B cell (primary cell): ENCODE measurements at regions not wholly inside any gene's neighbourhood (a gene's known extent, or its start where the extent isn't known, plus 50 kb on each side); places are given as distances from the start of the nearest gene placed in this dataset.

Experiments
- ATAC-seq: fragments of 200-7000 bp; cut with Tn5 transposase; one replicate; pipeline ENCODE4 v1.10.0; 2021; ENCODE audit warnings: low read depth, mild to moderate bottlenecking, moderate number of reproducible peaks, moderate library complexity
- CTCF ChIA-PET: fragments of 350-600 bp; sonication (Branson Sonifier 250); formaldehyde crosslinking; loops from one replicate; lab custom pipeline; 2021; ENCODE audit warnings: antibody characterized with exemption, inconsistent platforms; lab: Charles Lee
- POLR2A ChIA-PET: fragments of 350-600 bp; sonication (Branson Sonifier 250); formaldehyde crosslinking; loops from one replicate; lab custom pipeline; 2021; ENCODE audit warnings: antibody characterized with exemption; lab: Charles Lee
- DNase-seq: peaks from one replicate; pipeline ENCODE4 v3.0.0; 2013
- H2AFZ ChIP-seq: 2 replicates; pipeline ENCODE4 v1.6.1; 2012; ENCODE audit warnings: mild to moderate bottlenecking, low read depth, low read length; ENCODE audit not compliant: insufficient read depth, poor library complexity, severe bottlenecking
- H3K27ac ChIP-seq, 2 donors: 1 replicate in 1 of 2; 2 replicates in 1 of 2; pipeline ENCODE4 v1.5.1; 2012 to 2013; ENCODE audit warnings: low read length in 2 of 2, mild to moderate bottlenecking in 2 of 2, moderate library complexity in 1 of 2
- H3K27me3 ChIP-seq, 4 experiments: fragments of 200-600 bp in 1 of 4; sonication (generic) in 1 of 4; replicated peaks in 1 of 4; 1 replicate in 2 of 4; 2 replicates in 2 of 4; pipeline versions ENCODE4 v1.6.1 to v1.7.0; 2013 to 2016; ENCODE audit warnings: low read length in 3 of 4, mild to moderate bottlenecking in 2 of 4, mixed read lengths in 1 of 4, moderate library complexity in 1 of 4; ENCODE audit not compliant: insufficient read depth in 4 of 4, control insufficient read depth in 3 of 4; ENCODE audit errors: control extremely low read depth in 1 of 4
- H3K36me3 ChIP-seq, 2 experiments: replicated peaks in 1 of 2; 1 replicate in 1 of 2; 2 replicates in 1 of 2; pipeline versions ENCODE4 v1.6.1 to v1.7.1; 2013; ENCODE audit warnings: low read length in 1 of 2; ENCODE audit not compliant: insufficient read depth in 2 of 2, control insufficient read depth in 1 of 2; ENCODE audit errors: control extremely low read depth in 1 of 2, extremely low read depth in 1 of 2
- H3K4me1 ChIP-seq, 2 donors: fragments of 200-600 bp in 1 of 2; sonication (generic) in 1 of 2; 1 replicate in 1 of 2; 2 replicates in 1 of 2; pipeline versions ENCODE4 v1.5.1 to v1.6.1; 2013 to 2017; ENCODE audit warnings: low read length in 2 of 2; ENCODE audit not compliant: control insufficient read depth in 2 of 2, insufficient read depth in 2 of 2
- H3K4me2 ChIP-seq: replicated peaks from 2 replicates; pipeline ENCODE3; 2012; ENCODE audit warnings: mild to moderate bottlenecking, low read depth, low read length; ENCODE audit not compliant: poor library complexity, severe bottlenecking
- H3K4me3 ChIP-seq, 5 experiments: fragments of 200-600 bp in 1 of 5; sonication (generic) in 1 of 5; 1 replicate in 3 of 5; 2 replicates in 2 of 5; pipeline versions ENCODE4 v1.5.1 to v1.7.0; 2011 to 2016; ENCODE audit warnings: low read length in 4 of 5, mild to moderate bottlenecking in 4 of 5, low read depth in 2 of 5, control low read depth in 1 of 5, moderate library complexity in 1 of 5; ENCODE audit not compliant: insufficient read depth in 1 of 5; ENCODE audit errors: control extremely low read depth in 1 of 5, extremely low read depth in 1 of 5
- H3K79me2 ChIP-seq: fragments of 200-600 bp; sonication (generic); one replicate; pipeline ENCODE4 v1.6.0; 2016; ENCODE audit warnings: low read length; ENCODE audit not compliant: control insufficient read depth, insufficient read depth
- H3K9ac ChIP-seq: fragments of 200-600 bp; sonication (generic); 2 replicates; pipeline ENCODE4 v1.6.1; 2017; ENCODE audit warnings: mild to moderate bottlenecking, low read length, moderate library complexity
- H3K9me3 ChIP-seq, 3 donors: one replicate each; pipeline versions ENCODE4 v1.6.1 to v1.7.1; 2013; ENCODE audit warnings: low read length in 2 of 3; ENCODE audit not compliant: control insufficient read depth in 2 of 3, insufficient read depth in 1 of 3; ENCODE audit errors: control extremely low read depth in 1 of 3
- H4K20me1 ChIP-seq: 2 replicates; pipeline ENCODE4 v1.6.0; 2012; ENCODE audit warnings: mild to moderate bottlenecking, low read length; ENCODE audit not compliant: insufficient read depth, control insufficient read depth, poor library complexity, severe bottlenecking
- H3K27ac Mint-ChIP-seq: one replicate; pipeline ENCODE4 v1.8.0; 2021; ENCODE audit warnings: mixed read lengths
- H3K27me3 Mint-ChIP-seq: one replicate; pipeline ENCODE4 v1.8.0; 2021; ENCODE audit warnings: mixed read lengths
- H3K4me1 Mint-ChIP-seq: one replicate; pipeline ENCODE4 v1.8.0; 2021; ENCODE audit warnings: mixed read lengths
- H3K4me3 Mint-ChIP-seq: one replicate; pipeline ENCODE4 v1.8.0; 2021; ENCODE audit warnings: mixed read lengths
- H3K9me3 Mint-ChIP-seq: one replicate; pipeline ENCODE4 v1.8.0; 2022; ENCODE audit warnings: mixed read lengths; ENCODE audit not compliant: insufficient read depth
- CTCF ChIP-seq: fragments of 200-600 bp; IDR thresholded peaks from one replicate; pipeline ENCODE4 v1.8.0; 2022; ENCODE audit warnings: antibody characterized with exemption, mild to moderate bottlenecking
- EZH2 ChIP-seq: IDR thresholded peaks from 2 replicates; pipeline ENCODE4 v1.6.1; 2012; ENCODE audit warnings: borderline replicate concordance, low read depth, mild to moderate bottlenecking, moderate library complexity, low read length; ENCODE audit not compliant: insufficient read depth, poor library complexity, severe bottlenecking
- WGBS: methylation state at CpG from one replicate; pipeline ENCODE4 v1.1.5; 2013; ENCODE audit warnings: missing lambda C conversion rate; ENCODE audit not compliant: insufficient coverage; 5-methylcytosine and 5-hydroxymethylcytosine counted together
- intact Hi-C: fragments of 100-400 bp; cut with micrococcal nuclease; formaldehyde crosslinking; loops from one replicate; pipeline ENCODE4 v1.10.0; 2022

GRCh38 chr3:124574012-124574411 is 156.2 kb upstream of the UMPS start:
- no peak for TF ChIP-seq CTCF
- no peak for TF ChIP-seq EZH2
- Mint-ChIP-seq H3K27ac (no peak overlapping the region), H3K9me3 (no peaks in the 10 kb centered on the region), H3K27me3 (peaks cover 4% of the 10 kb centered on the region), H3K4me3 (no peak overlapping the region), H3K4me1 (peaks cover 9% of the 10 kb centered on the region)
- H3K36me3 ChIP-seq: no peaks in the 10 kb centered on the region
- 35% methylated on average over 1 of the region's 2 CpGs for WGBS
- DNase-seq (no peak), ATAC-seq (no peak)
- H4K20me1 ChIP-seq: no peaks in the 10 kb centered on the region
- POLR2A ChIA-PET: no interaction called here
- H3K27ac ChIP-seq: no peak overlapping the region
- H3K4me3 ChIP-seq: no peak overlapping the region
- H3K9me3 ChIP-seq: no peaks in the 10 kb centered on the region
- no peak overlapping the region for H3K9ac ChIP-seq
- H3K79me2 ChIP-seq: no peaks in the 10 kb centered on the region
- H2AFZ ChIP-seq: no peak overlapping the region
- CTCF ChIA-PET: interaction anchor here (1.2 kb wide), 1 partner anchor 115 kb away, joined by 4 read pairs; no protein-coding TSS in a partner anchor
- no peaks in the 10 kb centered on the region for H3K4me1 ChIP-seq
- intact Hi-C loops: no loop called here
- no peaks in the 10 kb centered on the region for H3K27me3 ChIP-seq
- H3K4me2 ChIP-seq: no peak overlapping the region

- Histone ChIP-seq H3K4me3 (no peak overlapping the region), H3K27me3 (no peaks in the 10 kb centered on the region), H3K4me2 (no peak overlapping the region), H3K4me1 (no peaks in the 10 kb centered on the region), H3K27ac (no peak overlapping the region), H3K36me3 (no peaks in the 10 kb centered on the region), H3K79me2 (no peaks in the 10 kb centered on the region), H3K9me3 (no peaks in the 10 kb centered on the region), H2AFZ (no peak overlapping the region), H3K9ac (no peak overlapping the region), H4K20me1 (no peaks in the 10 kb centered on the region)
- intact Hi-C loops: no loop called here
- WGBS: no CpG with 5 or more reads among the region's 5 CpGs
- Mint-ChIP-seq H3K4me1 (peaks cover 6% of the 10 kb centered on the region), H3K9me3 (no peaks in the 10 kb centered on the region), H3K27me3 (peaks cover 7% of the 10 kb centered on the region), H3K4me3 (no peak overlapping the region), H3K27ac (peak overlapping the region; percentile 8)
- ChIA-PET POLR2A (no interaction called here), CTCF (interaction anchor here (0.8 to 2.6 kb wide), 4 partner anchors 8 to 18 kb away, joined by 3 to 9 read pairs (median 4); no protein-coding TSS in a partner anchor)
- ATAC-seq (no peak), DNase-seq (no peak)
- no peak for TF ChIP-seq CTCF
- no peak for TF ChIP-seq EZH2
Measured at GRCh38 chr3:124576565-124577493, 153.4 kb upstream of the UMPS start.
